ENCODE measurements at regions not wholly inside any gene's neighbourhood (a gene's known extent, or its start where the extent isn't known, plus 50 kb on each side); places are given as distances from the start of the nearest gene placed in this dataset.

- Histone ChIP-seq H4K91ac (ENCODE audit: low read depth, low read length) (no peak overlapping the region), H2BK120ac (ENCODE audit: insufficient read depth, low read length, poor library complexity) (no peak overlapping the region), H3K18ac (ENCODE audit: low read length) (no peak overlapping the region), H3K9me3 (ENCODE audit: insufficient read depth, low read depth, low read length) (no peaks in the 10 kb centered on the region), H2AK5ac (ENCODE audit: low read length) (no peak overlapping the region), H3K79me2 (ENCODE audit: control insufficient read depth, insufficient read depth, low read length, poor library complexity) (no peaks in the 10 kb centered on the region), H3K27me3 (ENCODE audit: insufficient read depth, low read length) (no peaks in the 10 kb centered on the region), H2BK5ac (ENCODE audit: low read depth, low read length, poor library complexity) (no peak overlapping the region), H3K27ac (ENCODE audit: low read depth, low read length) (no peak overlapping the region), H3K4ac (ENCODE audit: low read depth, low read length) (no peak overlapping the region), H3K79me1 (ENCODE audit: low read length) (no peaks in the 10 kb centered on the region), H4K12ac (ENCODE audit: low read depth, low read length) (no peak overlapping the region), H3K36me3 (ENCODE audit: control insufficient read depth in 1 of 2, insufficient read depth in 2 of 2, low read length in 2 of 2) (no peaks in the 10 kb centered on the region), H3K23ac (ENCODE audit: low read length) (no peak overlapping the region), H2BK12ac (ENCODE audit: low read length) (no peak overlapping the region), H3K4me2 (ENCODE audit: low read length) (no peak overlapping the region), H3K4me3 (ENCODE audit: low read depth, low read length) (no peak overlapping the region), H3K9ac (ENCODE audit: low read length) (no peak overlapping the region), H3K14ac (ENCODE audit: low read length) (no peak overlapping the region), H3K4me1 (ENCODE audit: control insufficient read depth in 1 of 2, insufficient read depth in 2 of 2, low read length in 2 of 2) (peaks cover 0 to 2% of the 10 kb centered on the region in 2 experiments), H4K8ac (ENCODE audit: low read depth, low read length) (no peak overlapping the region), H2AFZ (ENCODE audit: insufficient read depth, low read length, poor library complexity) (no peak overlapping the region)
- WGBS (ENCODE audit: extremely low coverage, insufficient coverage, insufficient read length): no CpG with 5 or more reads among the region's 2 CpGs
- DNase-seq: no peak
These were observed 186.7 kb upstream of the HS3ST3A1 start for GRCh38 chr17:13788385-13788784.

- no peak overlapping the region for H3K4me3 ChIP-seq (ENCODE audit: low read depth, low read length)
- H3K79me2 ChIP-seq (ENCODE audit: control insufficient read depth, insufficient read depth, low read length, poor library complexity): no peaks in the 10 kb centered on the region
- H3K27ac ChIP-seq (ENCODE audit: low read depth, low read length): no peak overlapping the region
- no peaks in the 10 kb centered on the region for H3K79me1 ChIP-seq (ENCODE audit: low read length)
- no peak overlapping the region for H2BK5ac ChIP-seq (ENCODE audit: low read depth, low read length, poor library complexity)
- H2BK12ac ChIP-seq (ENCODE audit: low read length): no peak overlapping the region
- H3K18ac ChIP-seq (ENCODE audit: low read length): no peak overlapping the region
- H3K4ac ChIP-seq (ENCODE audit: low read depth, low read length): no peak overlapping the region
- no peak overlapping the region for H3K23ac ChIP-seq (ENCODE audit: low read length)
- H3K14ac ChIP-seq (ENCODE audit: low read length): no peak overlapping the region
- no peak overlapping the region for H4K12ac ChIP-seq (ENCODE audit: low read depth, low read length)
- peaks cover 0 to 2% of the 10 kb centered on the region in 2 experiments for H3K4me1 ChIP-seq (ENCODE audit: control insufficient read depth in 1 of 2, insufficient read depth in 2 of 2, low read length in 2 of 2)
- H2AFZ ChIP-seq (ENCODE audit: insufficient read depth, low read length, poor library complexity): no peak overlapping the region
- no peak overlapping the region for H3K9ac ChIP-seq (ENCODE audit: low read length)
- no peaks in the 10 kb centered on the region for H3K27me3 ChIP-seq (ENCODE audit: insufficient read depth, low read length)
- H3K36me3 ChIP-seq (ENCODE audit: control insufficient read depth in 1 of 2, insufficient read depth in 2 of 2, low read length in 2 of 2): no peaks in the 10 kb centered on the region
- no peak overlapping the region for H2BK120ac ChIP-seq (ENCODE audit: insufficient read depth, low read length, poor library complexity)
- no peak for DNase-seq
- no peak overlapping the region for H4K8ac ChIP-seq (ENCODE audit: low read depth, low read length)
- no CpG with 5 or more reads among the region's 2 CpGs for WGBS (ENCODE audit: extremely low coverage, insufficient coverage, insufficient read length)
- H3K9me3 ChIP-seq (ENCODE audit: insufficient read depth, low read depth, low read length): no peaks in the 10 kb centered on the region
- H3K4me2 ChIP-seq (ENCODE audit: low read length): no peak overlapping the region
- no peak overlapping the region for H4K91ac ChIP-seq (ENCODE audit: low read depth, low read length)
- H2AK5ac ChIP-seq (ENCODE audit: low read length): no peak overlapping the region
These were observed 190.6 kb upstream of the HS3ST3A1 start for GRCh38 chr17:13792314-13792713.

DNA sequence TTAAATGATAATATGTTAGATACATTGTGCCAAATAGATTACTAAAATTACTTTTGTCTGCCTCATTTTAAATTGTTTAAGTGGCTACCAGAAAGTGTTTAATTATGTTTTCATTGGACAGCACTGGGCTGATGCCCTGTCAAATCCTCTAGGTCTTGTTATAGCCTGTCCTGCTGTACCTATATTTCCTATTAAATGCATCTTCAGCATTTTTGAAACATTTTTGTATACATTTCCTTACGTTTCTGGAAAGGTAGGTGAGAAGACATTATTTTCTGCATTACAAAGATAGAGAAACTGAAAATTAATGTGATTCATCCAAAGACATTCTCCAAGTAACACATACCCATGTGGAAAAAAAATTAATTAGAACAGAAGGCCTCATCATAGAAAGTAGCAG, 192.2 kb upstream of the HS3ST3A1 start:
- WGBS (ENCODE audit: extremely low coverage, insufficient coverage, insufficient read length): no CpG with 5 or more reads among the region's 1 CpG
- H3K4ac ChIP-seq (ENCODE audit: low read depth, low read length): no peak overlapping the region
- H4K12ac ChIP-seq (ENCODE audit: low read depth, low read length): no peak overlapping the region
- no peak overlapping the region for H3K4me2 ChIP-seq (ENCODE audit: low read length)
- no peaks in the 10 kb centered on the region for H3K36me3 ChIP-seq (ENCODE audit: control insufficient read depth in 1 of 2, insufficient read depth in 2 of 2, low read length in 2 of 2)
- H4K8ac ChIP-seq (ENCODE audit: low read depth, low read length): no peak overlapping the region
- DNase-seq: no peak
- H2BK120ac ChIP-seq (ENCODE audit: insufficient read depth, low read length, poor library complexity): no peak overlapping the region
- H3K27me3 ChIP-seq (ENCODE audit: insufficient read depth, low read length): no peaks in the 10 kb centered on the region
- no peaks in the 10 kb centered on the region for H3K79me2 ChIP-seq (ENCODE audit: control insufficient read depth, insufficient read depth, low read length, poor library complexity)
- H2AFZ ChIP-seq (ENCODE audit: insufficient read depth, low read length, poor library complexity): no peak overlapping the region
- no peak overlapping the region for H2AK5ac ChIP-seq (ENCODE audit: low read length)
- no peak overlapping the region for H3K23ac ChIP-seq (ENCODE audit: low read length)
- H3K9me3 ChIP-seq (ENCODE audit: insufficient read depth, low read depth, low read length): no peaks in the 10 kb centered on the region
- H3K14ac ChIP-seq (ENCODE audit: low read length): no peak overlapping the region
- no peaks in the 10 kb centered on the region for H3K79me1 ChIP-seq (ENCODE audit: low read length)
- no peak overlapping the region for H2BK12ac ChIP-seq (ENCODE audit: low read length)
- no peak overlapping the region for H3K4me3 ChIP-seq (ENCODE audit: low read depth, low read length)
- no peaks in the 10 kb centered on the region for H3K4me1 ChIP-seq (ENCODE audit: control insufficient read depth in 1 of 2, insufficient read depth in 2 of 2, low read length in 2 of 2)
- H2BK5ac ChIP-seq (ENCODE audit: low read depth, low read length, poor library complexity): no peak overlapping the region
- H3K27ac ChIP-seq (ENCODE audit: low read depth, low read length): no peak overlapping the region
- H3K18ac ChIP-seq (ENCODE audit: low read length): no peak overlapping the region
- H4K91ac ChIP-seq (ENCODE audit: low read depth, low read length): no peak overlapping the region
- no peak overlapping the region for H3K9ac ChIP-seq (ENCODE audit: low read length)

- H3K18ac ChIP-seq (ENCODE audit: low read length): no peak overlapping the region
- H3K9me3 ChIP-seq (ENCODE audit: insufficient read depth, low read depth, low read length): no peaks in the 10 kb centered on the region
- H3K4ac ChIP-seq (ENCODE audit: low read depth, low read length): no peak overlapping the region
- H2BK12ac ChIP-seq (ENCODE audit: low read length): no peak overlapping the region
- no peaks in the 10 kb centered on the region for H3K79me1 ChIP-seq (ENCODE audit: low read length)
- no peak overlapping the region for H4K8ac ChIP-seq (ENCODE audit: low read depth, low read length)
- H3K4me1 ChIP-seq (ENCODE audit: control insufficient read depth in 1 of 2, insufficient read depth in 2 of 2, low read length in 2 of 2): no peaks in the 10 kb centered on the region
- no peak overlapping the region for H3K4me3 ChIP-seq (ENCODE audit: low read depth, low read length)
- no peak overlapping the region for H2BK5ac ChIP-seq (ENCODE audit: low read depth, low read length, poor library complexity)
- H3K23ac ChIP-seq (ENCODE audit: low read length): no peak overlapping the region
- no peak for DNase-seq
- no peaks in the 10 kb centered on the region for H3K27me3 ChIP-seq (ENCODE audit: insufficient read depth, low read length)
- no peak overlapping the region for H3K27ac ChIP-seq (ENCODE audit: low read depth, low read length)
- no peaks in the 10 kb centered on the region for H3K79me2 ChIP-seq (ENCODE audit: control insufficient read depth, insufficient read depth, low read length, poor library complexity)
- no peak overlapping the region for H3K9ac ChIP-seq (ENCODE audit: low read length)
- H3K36me3 ChIP-seq (ENCODE audit: control insufficient read depth in 1 of 2, insufficient read depth in 2 of 2, low read length in 2 of 2): no peaks in the 10 kb centered on the region
- H2AK5ac ChIP-seq (ENCODE audit: low read length): no peak overlapping the region
- no peak overlapping the region for H3K14ac ChIP-seq (ENCODE audit: low read length)
- H2BK120ac ChIP-seq (ENCODE audit: insufficient read depth, low read length, poor library complexity): no peak overlapping the region
- H4K91ac ChIP-seq (ENCODE audit: low read depth, low read length): no peak overlapping the region
- H2AFZ ChIP-seq (ENCODE audit: insufficient read depth, low read length, poor library complexity): no peak overlapping the region
- H3K4me2 ChIP-seq (ENCODE audit: low read length): no peak overlapping the region
- no peak overlapping the region for H4K12ac ChIP-seq (ENCODE audit: low read depth, low read length)
These were observed 196.1 kb upstream of the HS3ST3A1 start for GRCh38 chr17:13797863-13798262.

All from trophoblast cell (in vitro differentiated cells and primary cell).